Psoas muscle (tissue), 7 donors: ENCODE measurements at regions not wholly inside any gene's neighbourhood (a gene's known extent, or its start where the extent isn't known, plus 50 kb on each side); places are given as distances from the start of the nearest gene placed in this dataset.

Experiments used
- ATAC-seq, 4 donors: fragments of 200-7000 bp; cut with Tn5 transposase; one replicate each; pipeline ENCODE4 v1.9.1; 2020; ENCODE audit warnings: moderate library complexity in 3 of 4, mild to moderate bottlenecking in 2 of 4
- DNase-seq, 2 donors: peaks; one replicate each; pipeline ENCODE4 v3.0.0-alpha.2; 2020
- H3K27ac ChIP-seq: fragments of 200-600 bp; one replicate; pipeline ENCODE4 v1.8.0; 2022
- H3K27me3 ChIP-seq, 3 donors: fragments of 200-600 bp in 1 of 3; one replicate each; pipeline versions ENCODE4 v1.6.1 to v1.8.0; 2013 to 2022; ENCODE audit warnings: low read length in 2 of 3, mild to moderate bottlenecking in 2 of 3, moderate library complexity in 1 of 3; ENCODE audit not compliant: insufficient read depth in 3 of 3
- H3K36me3 ChIP-seq, 2 donors: fragments of 200-600 bp in 1 of 2; one replicate each; pipeline versions ENCODE4 v1.6.1 to v1.8.0; 2013 to 2022; ENCODE audit warnings: low read depth in 1 of 2, mild to moderate bottlenecking in 1 of 2, moderate library complexity in 1 of 2; ENCODE audit not compliant: insufficient read depth in 1 of 2
- H3K4me1 ChIP-seq: fragments of 200-600 bp; one replicate; pipeline ENCODE4 v1.8.0; 2022
- H3K4me3 ChIP-seq: fragments of 200-600 bp; one replicate; pipeline ENCODE4 v1.8.0; 2022; ENCODE audit warnings: mild to moderate bottlenecking
- H3K9me3 ChIP-seq: fragments of 200-600 bp; one replicate; pipeline ENCODE4 v1.8.0; 2022
- WGBS, 3 donors: extraction: QIAGEN DNeasy Blood & Tissue Kit; methylation state at CpG; one replicate each; pipeline versions ENCODE4 v1.1.6 to v1.1.7; 2013; 5-methylcytosine and 5-hydroxymethylcytosine counted together
- intact Hi-C, 2 donors: fragments of 100-400 bp; cut with DNase I; formaldehyde crosslinking; loops; one replicate each; pipeline versions ENCODE4 v1.11.0 to v1.14.2; 2022
- TF ChIP-seq, protein P1 (sequence below): fragments of 200-600 bp; IDR thresholded peaks from one replicate; pipeline ENCODE4 v1.8.0; 2022; ENCODE audit warnings: antibody characterized with exemption
- donor health status: healthy with polysubstance abuse.
- donor health status: DM: no; HTN: no; CAD: no; lungs with moderate emphysema.
- donor health status: Bipolar disorder and iron deficiency.
- donor health status: healthy.
- donor health status: DM: yes; HTN: yes; CAD: no.
- donor health status: DM: no; HTN: no; CAD: no.
- donor health status: DM: yes; HTN: yes; CAD: no.

DNA sequence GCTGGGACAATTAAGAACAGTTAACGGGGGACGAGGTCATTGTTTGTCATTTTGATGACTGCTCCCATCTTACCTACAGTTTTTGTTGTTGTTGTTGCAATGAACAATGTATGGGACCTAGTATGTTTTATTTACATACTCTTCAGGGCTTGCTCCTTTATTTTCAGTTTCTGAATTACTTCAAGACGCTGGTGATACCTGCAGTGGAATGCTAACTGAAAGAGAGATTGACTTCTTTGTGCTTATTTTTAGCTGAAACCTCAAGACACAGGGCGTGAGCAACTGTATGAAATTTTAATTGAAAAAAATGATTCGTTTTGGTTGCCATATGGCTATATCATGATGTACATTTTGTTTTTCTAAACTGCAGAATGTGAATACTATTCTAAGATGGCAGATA lies 297.9 kb downstream of the EDEM1 start:
- no peak for ATAC-seq
- no peak for DNase-seq
- Histone ChIP-seq H3K27me3 (peaks cover 0 to 4% (median 0%) of the 10 kb centered on the region in 3 donors), H3K4me3 (no peak overlapping the region), H3K36me3 (no peaks in the 10 kb centered on the region), H3K27ac (no peak overlapping the region), H3K4me1 (no peaks in the 10 kb centered on the region), H3K9me3 (no peaks in the 10 kb centered on the region)
- 71 to 78% (median 74%) methylated on average over 5 of the region's 5 CpGs for WGBS, 3 donors
- TF ChIP-seq, protein P1, sequence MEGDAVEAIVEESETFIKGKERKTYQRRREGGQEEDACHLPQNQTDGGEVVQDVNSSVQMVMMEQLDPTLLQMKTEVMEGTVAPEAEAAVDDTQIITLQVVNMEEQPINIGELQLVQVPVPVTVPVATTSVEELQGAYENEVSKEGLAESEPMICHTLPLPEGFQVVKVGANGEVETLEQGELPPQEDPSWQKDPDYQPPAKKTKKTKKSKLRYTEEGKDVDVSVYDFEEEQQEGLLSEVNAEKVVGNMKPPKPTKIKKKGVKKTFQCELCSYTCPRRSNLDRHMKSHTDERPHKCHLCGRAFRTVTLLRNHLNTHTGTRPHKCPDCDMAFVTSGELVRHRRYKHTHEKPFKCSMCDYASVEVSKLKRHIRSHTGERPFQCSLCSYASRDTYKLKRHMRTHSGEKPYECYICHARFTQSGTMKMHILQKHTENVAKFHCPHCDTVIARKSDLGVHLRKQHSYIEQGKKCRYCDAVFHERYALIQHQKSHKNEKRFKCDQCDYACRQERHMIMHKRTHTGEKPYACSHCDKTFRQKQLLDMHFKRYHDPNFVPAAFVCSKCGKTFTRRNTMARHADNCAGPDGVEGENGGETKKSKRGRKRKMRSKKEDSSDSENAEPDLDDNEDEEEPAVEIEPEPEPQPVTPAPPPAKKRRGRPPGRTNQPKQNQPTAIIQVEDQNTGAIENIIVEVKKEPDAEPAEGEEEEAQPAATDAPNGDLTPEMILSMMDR: no peak
- intact Hi-C loops: no loop called here

DNA sequence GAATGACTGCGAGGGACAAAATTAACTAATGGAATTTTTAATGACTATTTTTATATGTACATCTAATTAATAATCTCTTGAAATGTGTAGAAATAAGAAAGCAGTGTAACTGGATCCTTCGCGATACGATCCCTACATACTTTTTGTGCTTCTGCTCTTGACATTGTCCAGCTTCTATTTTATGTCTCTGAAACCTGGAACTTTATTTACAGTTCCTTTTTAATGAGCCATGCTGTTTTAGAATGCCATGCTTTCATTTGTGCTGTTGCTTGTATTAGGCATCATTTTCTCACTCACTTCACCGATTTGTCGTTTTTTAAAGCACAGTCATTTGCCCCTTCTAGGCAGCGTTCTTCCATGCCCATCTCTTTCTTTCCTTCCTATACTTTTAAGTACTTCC lies 301.3 kb downstream of the EDEM1 start:
- peaks cover 0 to 4% (median 0%) of the 10 kb centered on the region in 3 donors for H3K27me3 ChIP-seq
- H3K4me3 ChIP-seq: no peak overlapping the region
- H3K27ac ChIP-seq: no peak overlapping the region
- intact Hi-C loops: no loop called here
- DNase-seq (no peak), ATAC-seq (no peak)
- H3K4me1 ChIP-seq: no peaks in the 10 kb centered on the region
- TF ChIP-seq, protein P1: no peak
- no peaks in the 10 kb centered on the region for H3K9me3 ChIP-seq
- WGBS, 3 donors: 60 to 70% (median 69%) methylated on average over 7 of the region's 7 CpGs
- no peaks in the 10 kb centered on the region for H3K36me3 ChIP-seq

DNA sequence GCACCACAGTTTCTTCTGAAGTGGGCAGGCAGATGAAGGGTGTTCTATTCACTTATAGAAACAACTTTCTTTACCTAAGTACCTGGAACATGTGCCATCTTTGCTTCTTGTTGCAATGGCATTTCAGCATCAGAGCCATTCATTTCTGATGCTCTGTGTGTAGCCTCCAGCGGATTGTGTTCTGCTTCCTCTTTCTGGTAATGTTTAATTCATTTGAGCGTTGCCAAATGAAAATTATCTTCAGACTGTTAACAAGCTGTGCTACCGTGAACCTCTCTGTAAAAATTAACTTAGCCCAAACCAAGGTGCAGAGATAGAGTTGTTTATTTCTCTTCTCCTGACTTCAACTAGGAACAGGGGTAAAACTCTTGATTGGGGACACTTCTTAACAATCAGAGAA lies 302.0 kb downstream of the EDEM1 start:
- peaks cover 0 to 2% (median 0%) of the 10 kb centered on the region in 3 donors for H3K27me3 ChIP-seq
- H3K4me1 ChIP-seq: no peaks in the 10 kb centered on the region
- intact Hi-C loops: no loop called here
- no peak overlapping the region for H3K27ac ChIP-seq
- H3K9me3 ChIP-seq: no peaks in the 10 kb centered on the region
- 63 to 78% (median 71%) methylated on average over 3 of the region's 3 CpGs for WGBS, 3 donors
- ATAC-seq (no peak), DNase-seq (no peak)
- H3K4me3 ChIP-seq: no peak overlapping the region
- TF ChIP-seq, protein P1: no peak
- no peaks in the 10 kb centered on the region for H3K36me3 ChIP-seq

DNA sequence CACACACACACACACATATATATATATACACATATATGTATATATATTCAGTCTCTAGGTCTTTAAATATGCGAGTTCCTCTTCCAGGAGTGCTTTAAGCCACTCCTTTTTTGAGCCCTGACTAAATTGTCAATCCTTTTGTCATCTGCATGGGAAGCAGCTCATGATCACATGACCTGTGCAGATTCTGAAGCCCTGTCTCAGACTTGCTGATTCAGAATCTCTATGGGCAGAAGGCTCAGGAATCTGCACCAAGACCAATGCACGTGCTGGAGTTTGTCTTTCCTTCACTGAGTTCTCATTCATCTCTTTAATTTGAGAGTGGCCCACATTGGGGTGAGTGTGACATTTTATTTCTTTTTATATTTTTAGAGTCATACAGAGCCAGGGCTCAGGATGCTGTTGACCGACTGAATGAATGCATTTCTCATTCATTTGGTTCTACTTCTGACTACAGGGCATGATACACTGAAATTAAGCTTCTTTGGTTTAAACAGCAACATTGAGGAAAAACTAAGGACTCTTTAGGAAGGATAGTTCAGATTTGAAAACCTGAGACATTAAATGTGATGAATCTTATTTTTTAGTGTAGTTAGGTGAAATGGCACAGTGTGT lies 307.5 kb downstream of the EDEM1 start:
- Histone ChIP-seq H3K27me3 (no peaks in the 10 kb centered on the region), H3K36me3 (no peaks in the 10 kb centered on the region), H3K4me3 (no peak overlapping the region), H3K27ac (no peak overlapping the region), H3K4me1 (no peaks in the 10 kb centered on the region), H3K9me3 (no peaks in the 10 kb centered on the region)
- intact Hi-C loops: no loop called here
- 69 to 74% (median 71%) methylated on average over 3 of the region's 3 CpGs for WGBS, 3 donors
- DNase-seq: no peak
- TF ChIP-seq, protein P1: no peak
- no peak for ATAC-seq

DNA sequence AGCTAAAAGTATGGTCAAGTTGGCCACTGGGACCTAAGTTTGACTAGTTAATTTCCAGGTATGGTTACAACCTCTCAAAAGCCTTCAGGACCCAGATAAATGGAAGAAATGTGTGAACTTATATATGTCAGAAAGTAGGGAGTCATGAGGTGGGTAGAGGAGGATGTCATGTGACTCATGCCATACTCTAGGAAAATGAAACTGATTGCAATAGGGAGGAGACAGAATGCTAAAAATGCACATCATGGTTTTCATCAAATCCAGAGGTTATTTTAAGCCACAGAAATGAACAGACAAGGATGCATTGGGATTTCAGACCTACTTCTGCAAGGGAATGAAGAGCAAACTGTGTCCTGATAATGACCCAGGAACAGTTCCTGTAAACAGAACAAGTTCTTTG lies 310.0 kb downstream of the EDEM1 start:
- Histone ChIP-seq H3K27me3 (no peaks in the 10 kb centered on the region), H3K4me1 (no peaks in the 10 kb centered on the region), H3K9me3 (no peaks in the 10 kb centered on the region), H3K27ac (no peak overlapping the region), H3K36me3 (no peaks in the 10 kb centered on the region), H3K4me3 (no peak overlapping the region)
- DNase-seq (no peak), ATAC-seq (no peak)
- TF ChIP-seq, protein P1: no peak
- intact Hi-C loops: no loop called here
